ENCODE measurements at regions not wholly inside any gene's neighbourhood (a gene's known extent, or its start where the extent isn't known, plus 50 kb on each side); places are given as distances from the start of the nearest gene placed in this dataset.

- Histone ChIP-seq H3K4me3 (no peak overlapping the region), H3K36me3 (no peaks in the 10 kb centered on the region), H3K27ac (replicated peaks in 1 of 4) (no peak overlapping the region), H3K4me1 (peaks cover 0 to 8% (median 3%) of the 10 kb centered on the region in 4 donors), H3K27me3 (no peaks in the 10 kb centered on the region), H3K9me3 (no peaks in the 10 kb centered on the region)
- intact Hi-C loops (cut with DNase I), result no loop called here
- TF ChIP-seq POLR2AphosphoS5 (IDR thresholded peaks at IDR 0.05) (no peak), POLR2A (IDR thresholded peaks at IDR 0.05; ENCODE audit: low read depth) (no peak), EP300 (IDR thresholded peaks at IDR 0.05) (no peak)
- TF ChIP-seq, protein P1, sequence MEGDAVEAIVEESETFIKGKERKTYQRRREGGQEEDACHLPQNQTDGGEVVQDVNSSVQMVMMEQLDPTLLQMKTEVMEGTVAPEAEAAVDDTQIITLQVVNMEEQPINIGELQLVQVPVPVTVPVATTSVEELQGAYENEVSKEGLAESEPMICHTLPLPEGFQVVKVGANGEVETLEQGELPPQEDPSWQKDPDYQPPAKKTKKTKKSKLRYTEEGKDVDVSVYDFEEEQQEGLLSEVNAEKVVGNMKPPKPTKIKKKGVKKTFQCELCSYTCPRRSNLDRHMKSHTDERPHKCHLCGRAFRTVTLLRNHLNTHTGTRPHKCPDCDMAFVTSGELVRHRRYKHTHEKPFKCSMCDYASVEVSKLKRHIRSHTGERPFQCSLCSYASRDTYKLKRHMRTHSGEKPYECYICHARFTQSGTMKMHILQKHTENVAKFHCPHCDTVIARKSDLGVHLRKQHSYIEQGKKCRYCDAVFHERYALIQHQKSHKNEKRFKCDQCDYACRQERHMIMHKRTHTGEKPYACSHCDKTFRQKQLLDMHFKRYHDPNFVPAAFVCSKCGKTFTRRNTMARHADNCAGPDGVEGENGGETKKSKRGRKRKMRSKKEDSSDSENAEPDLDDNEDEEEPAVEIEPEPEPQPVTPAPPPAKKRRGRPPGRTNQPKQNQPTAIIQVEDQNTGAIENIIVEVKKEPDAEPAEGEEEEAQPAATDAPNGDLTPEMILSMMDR (IDR thresholded peaks at IDR 0.05), result no peak
- WGBS, result 87% methylated on average over 2 of the region's 2 CpGs
- no peak for DNase-seq (ENCODE audit: extremely low spot score)
These were observed 670.3 kb upstream of the NRSN1 start for GRCh38 chr6:23455754-23456153.

GRCh38 chr6:23456396-23456795 lies 669.6 kb upstream of the NRSN1 start:
- H3K27me3 ChIP-seq, result no peaks in the 10 kb centered on the region
- no peak overlapping the region for H3K4me3 ChIP-seq
- no peak for DNase-seq (ENCODE audit: extremely low spot score)
- peaks cover 0 to 8% (median 3%) of the 10 kb centered on the region in 4 donors for H3K4me1 ChIP-seq
- intact Hi-C loops (cut with DNase I), result no loop called here
- TF ChIP-seq POLR2AphosphoS5 (IDR thresholded peaks at IDR 0.05) (no peak), EP300 (IDR thresholded peaks at IDR 0.05) (no peak), POLR2A (IDR thresholded peaks at IDR 0.05; ENCODE audit: low read depth) (no peak)
- TF ChIP-seq, protein P1 (IDR thresholded peaks at IDR 0.05), result no peak
- no peak overlapping the region for H3K27ac ChIP-seq (replicated peaks in 1 of 4)
- no peaks in the 10 kb centered on the region for H3K36me3 ChIP-seq
- H3K9me3 ChIP-seq, result no peaks in the 10 kb centered on the region

DNA sequence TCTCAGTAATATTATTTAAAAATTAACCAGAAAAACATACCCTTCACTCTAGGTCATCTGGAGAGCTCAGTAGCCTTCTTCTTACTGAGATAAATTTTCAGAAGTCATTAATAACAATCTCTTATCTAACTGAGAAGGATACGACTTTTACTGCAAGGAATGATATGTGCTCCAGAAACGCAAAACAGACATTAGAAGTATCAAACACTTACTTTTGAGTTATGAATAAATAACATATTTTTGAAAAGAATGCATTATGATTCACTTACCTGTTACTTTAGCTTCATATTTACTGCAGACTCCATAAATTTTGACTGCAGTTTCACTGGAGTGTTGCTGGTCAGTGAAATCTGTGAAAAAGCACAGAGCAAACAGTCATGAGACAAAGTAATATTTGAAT lies 668.7 kb upstream of the NRSN1 start:
- TF ChIP-seq POLR2AphosphoS5 (IDR thresholded peaks at IDR 0.05) (no peak), POLR2A (IDR thresholded peaks at IDR 0.05; ENCODE audit: low read depth) (no peak), EP300 (IDR thresholded peaks at IDR 0.05) (no peak)
- TF ChIP-seq, protein P1 (IDR thresholded peaks at IDR 0.05), result no peak
- DNase-seq (ENCODE audit: extremely low spot score), result no peak
- Histone ChIP-seq H3K4me3 (no peak overlapping the region), H3K9me3 (peaks cover 0 to 2% (median 0%) of the 10 kb centered on the region in 4 donors), H3K36me3 (no peaks in the 10 kb centered on the region), H3K27me3 (no peaks in the 10 kb centered on the region), H3K27ac (replicated peaks in 1 of 4) (no peak overlapping the region), H3K4me1 (peaks cover 0 to 8% (median 3%) of the 10 kb centered on the region in 4 donors)
- 88% methylated on average over 2 of the region's 2 CpGs for WGBS
- intact Hi-C loops (cut with DNase I), result no loop called here

DNA sequence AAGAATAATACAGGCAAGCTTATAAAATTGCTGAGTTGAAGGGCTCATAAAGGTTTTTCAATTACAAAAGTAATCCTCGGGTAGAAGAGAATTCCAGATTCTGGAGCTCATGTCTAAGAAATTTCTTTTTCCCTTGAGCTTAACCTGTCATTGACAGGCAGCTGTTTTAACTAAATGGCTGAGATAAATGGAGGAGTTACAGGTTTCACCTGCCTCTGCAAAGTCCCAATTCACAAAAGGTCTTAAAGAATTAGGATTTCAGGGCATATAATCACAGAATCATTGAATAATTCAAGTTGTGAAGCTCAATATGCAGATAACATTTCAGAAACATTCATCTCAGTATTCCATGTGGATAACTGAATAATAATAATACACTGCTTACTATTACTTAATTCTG lies 660.1 kb upstream of the NRSN1 start:
- Histone ChIP-seq H3K27me3 (no peaks in the 10 kb centered on the region), H3K36me3 (no peaks in the 10 kb centered on the region), H3K4me1 (peaks cover 0 to 4% (median 0%) of the 10 kb centered on the region in 4 donors), H3K9me3 (peaks cover 0 to 3% (median 0%) of the 10 kb centered on the region in 4 donors), H3K4me3 (no peak overlapping the region), H3K27ac (replicated peaks in 1 of 4) (no peak overlapping the region)
- TF ChIP-seq EP300 (IDR thresholded peaks at IDR 0.05), result no peak
- no peak for TF ChIP-seq POLR2A (IDR thresholded peaks at IDR 0.05; ENCODE audit: low read depth)
- TF ChIP-seq, protein P1 (IDR thresholded peaks at IDR 0.05), result no peak
- TF ChIP-seq POLR2AphosphoS5 (IDR thresholded peaks at IDR 0.05), result no peak
- intact Hi-C loops (cut with DNase I), result no loop called here
- DNase-seq (ENCODE audit: extremely low spot score), result no peak
- WGBS, result 54% methylated on average over 1 of the region's 1 CpG

GRCh38 chr6:23477586-23477985 lies 648.4 kb upstream of the NRSN1 start:
- H3K27ac ChIP-seq (replicated peaks in 1 of 4), result no peak overlapping the region
- H3K36me3 ChIP-seq, result no peaks in the 10 kb centered on the region
- no peaks in the 10 kb centered on the region for H3K9me3 ChIP-seq
- no peaks in the 10 kb centered on the region for H3K27me3 ChIP-seq
- intact Hi-C loops (cut with DNase I), result no loop called here
- WGBS, result 87% methylated on average over 3 of the region's 3 CpGs
- no peak overlapping the region for H3K4me3 ChIP-seq
- H3K4me1 ChIP-seq, result no peaks in the 10 kb centered on the region
- no peak for DNase-seq (ENCODE audit: extremely low spot score)
- no peak for TF ChIP-seq POLR2A (IDR thresholded peaks at IDR 0.05; ENCODE audit: low read depth)
- TF ChIP-seq POLR2AphosphoS5 (IDR thresholded peaks at IDR 0.05), result no peak
- no peak for TF ChIP-seq EP300 (IDR thresholded peaks at IDR 0.05)
- TF ChIP-seq, protein P1 (IDR thresholded peaks at IDR 0.05), result no peak

All from esophagus muscularis mucosa (tissue), 4 donors.